NCI-H2081 (cell line): ENCODE measurements at regions not wholly inside any gene's neighbourhood (a gene's known extent, or its start where the extent isn't known, plus 50 kb on each side); places are given as distances from the start of the nearest gene placed in this dataset.
A peak's percentile ranks its signal among the peaks of the same experiment; 100 is the strongest.

Experiments
- DNase-seq, 2 experiments: peaks; one replicate each; lab custom pipeline; 2025; lab: John Stamatoyannopoulos, UW

- no peak for DNase-seq
Observed at GRCh38 chr2:41934329-41934958, 113.4 kb upstream of the PKDCC start.

- no peak for DNase-seq
Observed at GRCh38 chr2:41935002-41935401, 112.8 kb upstream of the PKDCC start.

- no peak for DNase-seq
Observed at GRCh38 chr2:41935825-41936224, 112.0 kb upstream of the PKDCC start.

GRCh38 chr2:41936771-41937463 is 110.9 kb upstream of the PKDCC start:
- DNase-seq = no peak

- DNase-seq = no peak
Observed at GRCh38 chr2:41937464-41937906, 110.3 kb upstream of the PKDCC start.

- no peak for DNase-seq
Observed at GRCh38 chr2:41937921-41938708, 109.7 kb upstream of the PKDCC start.

- no peak for DNase-seq
Observed at GRCh38 chr2:41940060-41940744, 107.6 kb upstream of the PKDCC start.

GRCh38 chr2:41940745-41941063 is 107.1 kb upstream of the PKDCC start:
- DNase-seq = no peak

- DNase-seq = no peak
Observed at GRCh38 chr2:41941831-41942230, 106.0 kb upstream of the PKDCC start.

- no peak for DNase-seq
Observed at GRCh38 chr2:41942278-41942677, 105.5 kb upstream of the PKDCC start.

- DNase-seq = no peak
Observed at GRCh38 chr2:41943159-41943558, 104.7 kb upstream of the PKDCC start.

- DNase-seq = no peak
Observed at GRCh38 chr2:41944220-41944880, 103.5 kb upstream of the PKDCC start.

GRCh38 chr2:41947701-41948396 is 100.0 kb upstream of the PKDCC start:
- DNase-seq = no peak

- DNase-seq = no peak
Observed at GRCh38 chr2:41948397-41948763, 99.4 kb upstream of the PKDCC start.

- DNase-seq = no peak
Observed at GRCh38 chr2:41949091-41949882, 98.5 kb upstream of the PKDCC start.

- DNase-seq = no peak
Observed at GRCh38 chr2:41949883-41950665, 97.7 kb upstream of the PKDCC start.

- no peak for DNase-seq
Observed at GRCh38 chr2:41950666-41950960, 97.2 kb upstream of the PKDCC start.

GRCh38 chr2:41954304-41955291 is 93.2 kb upstream of the PKDCC start:
- peak in 1 of 2 experiments; percentile 11 for DNase-seq
